ENCODE measurements at regions not wholly inside any gene's neighbourhood (a gene's known extent, or its start where the extent isn't known, plus 50 kb on each side); places are given as distances from the start of the nearest gene placed in this dataset.

GRCh38 chr4:104128850-104129213 is 365.9 kb downstream of the CXXC4 start:
- peak overlapping the region; percentile 44 for H3K4me2 ChIP-seq (ENCODE audit: low read length)
- RAD21 ChIA-PET (ENCODE audit: low non-redundant PET in 1 of 2, low total read pairs in 2 of 2, uncharacterized antibody in 2 of 2, unreplicated experiment in 2 of 2) = no interaction called here
- CTCF ChIA-PET = no interaction called here
- H3K9ac ChIP-seq (ENCODE audit: low read length) = no peak overlapping the region
- POLR2A ChIA-PET = no interaction called here
- H3K9me3 ChIP-seq (ENCODE audit: control insufficient read depth in 1 of 2, insufficient read depth in 1 of 2, low read depth in 1 of 2, low read length in 2 of 2) = no peaks in the 10 kb centered on the region
- H3K27me3 ChIP-seq (ENCODE audit: insufficient read depth, low read length) = no peaks in the 10 kb centered on the region
- no peaks in the 10 kb centered on the region for H4K20me1 ChIP-seq (ENCODE audit: insufficient read depth)
- peaks cover 9 to 15% of the 10 kb centered on the region in 2 experiments; a peak in 3 of 4 replicates for H3K4me1 ChIP-seq (ENCODE audit: control insufficient read depth in 1 of 2, insufficient read depth in 2 of 2, low read length in 2 of 2)
- H3K27ac ChIP-seq (ENCODE audit: low read depth, low read length) = no peak overlapping the region
- DNase-seq (ENCODE audit: low read depth, low spot score) = peak; percentile 3
- H3K9me2 ChIP-seq (ENCODE audit: insufficient read depth) = 0 out of 2 replicates have a peak, but pooled peaks cover 3% of the 10 kb centered on the region
- intact Hi-C loops (cut with micrococcal nuclease) = no loop called here
- TF ChIP-seq CBX3 (IDR thresholded peaks at IDR 0.05; ENCODE audit: low read depth) (0 out of 2 replicates have a peak, but pooled peaks have one; percentile 19), SP1 (IDR thresholded peaks at IDR 0.05; ENCODE audit: low read depth) (no peak; the same call in 1 of the 2 replicates)
- BruUV-seq (replicated peaks) = no TSS peak
- no peaks in the 10 kb centered on the region for H3K79me2 ChIP-seq (ENCODE audit: insufficient read depth, low read length)
- no peak overlapping the region for H3K4me3 ChIP-seq (replicated peaks in 1 of 2; ENCODE audit: low read depth in 1 of 2, low read length in 2 of 2)
- peak overlapping the region; percentile 55 for H2AFZ ChIP-seq (ENCODE audit: low read depth, low read length, poor library complexity, severe bottlenecking)
- ATAC-seq = peak; percentile 57; the same call in 1 of the 2 replicates
- no peaks in the 10 kb centered on the region for H3K36me3 ChIP-seq (ENCODE audit: control insufficient read depth in 1 of 2, insufficient read depth in 2 of 2, low read length in 2 of 2)

- Histone ChIP-seq H3K4me3 (replicated peaks in 1 of 2; ENCODE audit: low read depth in 1 of 2, low read length in 2 of 2) (no peak overlapping the region), H2AFZ (ENCODE audit: low read depth, low read length, poor library complexity, severe bottlenecking) (peak overlapping the region; percentile 55), H3K27me3 (ENCODE audit: insufficient read depth, low read length) (no peaks in the 10 kb centered on the region), H4K20me1 (ENCODE audit: insufficient read depth) (no peaks in the 10 kb centered on the region), H3K27ac (ENCODE audit: low read depth, low read length) (no peak overlapping the region), H3K79me2 (ENCODE audit: insufficient read depth, low read length) (no peaks in the 10 kb centered on the region), H3K4me2 (ENCODE audit: low read length) (peak overlapping the region; percentile 44), H3K9me2 (ENCODE audit: insufficient read depth) (0 out of 2 replicates have a peak, but pooled peaks cover 3% of the 10 kb centered on the region), H3K9ac (ENCODE audit: low read length) (no peak overlapping the region), H3K4me1 (ENCODE audit: control insufficient read depth in 1 of 2, insufficient read depth in 2 of 2, low read length in 2 of 2) (peaks cover 9 to 15% of the 10 kb centered on the region in 2 experiments; a peak in 3 of 4 replicates), H3K36me3 (ENCODE audit: control insufficient read depth in 1 of 2, insufficient read depth in 2 of 2, low read length in 2 of 2) (no peaks in the 10 kb centered on the region), H3K9me3 (ENCODE audit: control insufficient read depth in 1 of 2, insufficient read depth in 1 of 2, low read depth in 1 of 2, low read length in 2 of 2) (no peaks in the 10 kb centered on the region)
- CTCF ChIA-PET = no interaction called here
- ATAC-seq (no peak), DNase-seq (ENCODE audit: low read depth, low spot score) (no peak)
- TF ChIP-seq ATF3 (IDR thresholded peaks at IDR 0.05) (no peak), CBX3 (IDR thresholded peaks at IDR 0.05; ENCODE audit: low read depth) (no peak), POLR2A (IDR thresholded peaks at IDR 0.05; ENCODE audit: borderline replicate concordance, extremely low read depth, insufficient read depth, insufficient read length) (no peak), JUND (IDR thresholded peaks at IDR 0.05) (no peak), EZH2 (IDR thresholded peaks at IDR 0.05) (no peak), CTCF (IDR thresholded peaks at IDR 0.05 in 2 of 3, conservative IDR thresholded peaks at IDR 0.05 in 1 of 3; ENCODE audit: borderline replicate concordance in 1 of 3, insufficient read depth in 1 of 3, low read depth in 2 of 3, low read length in 2 of 3) (no peak), ZNF274 (IDR thresholded peaks at IDR 0.05; ENCODE audit: low read depth, low read length) (no peak), MAX (IDR thresholded peaks at IDR 0.05) (no peak)
- POLR2A ChIA-PET = no interaction called here
- intact Hi-C loops (cut with micrococcal nuclease) = no loop called here
- RAD21 ChIA-PET (ENCODE audit: low non-redundant PET in 1 of 2, low total read pairs in 2 of 2, uncharacterized antibody in 2 of 2, unreplicated experiment in 2 of 2) = no interaction called here
- no TSS peak for BruUV-seq (replicated peaks)
Measured at GRCh38 chr4:104128031-104128849, 366.5 kb downstream of the CXXC4 start.
